BLaER1 treated with 17β-estradiol and CSF1 and Interleukin-3, amounts not matched to agents 10 nM and 100 nM (cell line): ENCODE measurements at regions not wholly inside any gene's neighbourhood (a gene's known extent, or its start where the extent isn't known, plus 50 kb on each side); places are given as distances from the start of the nearest gene placed in this dataset.

Experiments used
- H3K27ac ChIP-seq, 11 experiments: shearing (Covaris generic); formaldehyde crosslinking; 2 replicates each; pipeline ENCODE4 v1.8.1; 2022
- H3K27me3 ChIP-seq, 11 experiments: shearing (Covaris generic); formaldehyde crosslinking; 2 replicates each; pipeline ENCODE4 v1.8.1; 2022
- H3K36me3 ChIP-seq, 11 experiments: shearing (Covaris generic); formaldehyde crosslinking; 2 replicates each; pipeline ENCODE4 v1.8.1; 2022
- H3K4me1 ChIP-seq, 10 experiments: shearing (Covaris generic); formaldehyde crosslinking; 2 replicates each; pipeline ENCODE4 v1.8.1; 2022
- H3K4me2 ChIP-seq, 11 experiments: shearing (Covaris generic); formaldehyde crosslinking; 2 replicates each; pipeline ENCODE4 v1.8.1; 2022
- H3K4me3 ChIP-seq, 10 experiments: shearing (Covaris generic); formaldehyde crosslinking; 2 replicates each; pipeline ENCODE4 v1.8.1; 2022
- H3K9ac ChIP-seq, 11 experiments: shearing (Covaris generic); formaldehyde crosslinking; 2 replicates each; pipeline ENCODE4 v1.8.1; 2022
- H3K9me3 ChIP-seq, 11 experiments: shearing (Covaris generic); formaldehyde crosslinking; replicated peaks in 1 of 11; 2 replicates each; pipeline ENCODE4 v1.8.1; 2022
- H4K20me1 ChIP-seq, 11 experiments: shearing (Covaris generic); formaldehyde crosslinking; 2 replicates each; pipeline ENCODE4 v1.8.1; 2022
- Cebpa-rat ChIP-seq, 11 experiments: shearing (Covaris generic); IDR thresholded peaks; 2 replicates each; pipeline ENCODE4 v1.8.1; 2022

GRCh38 chr4:165784672-165785071 is 88.4 kb upstream of the TLL1 start:
- H3K4me3 ChIP-seq = no peak overlapping the region
- H3K4me2 ChIP-seq = no peak overlapping the region
- no peak overlapping the region for H3K9ac ChIP-seq
- H4K20me1 ChIP-seq = no peaks in the 10 kb centered on the region
- no peaks in the 10 kb centered on the region for H3K36me3 ChIP-seq
- no peaks in the 10 kb centered on the region for H3K9me3 ChIP-seq
- no peaks in the 10 kb centered on the region for H3K4me1 ChIP-seq
- no peak overlapping the region for H3K27ac ChIP-seq
- TF ChIP-seq Cebpa-rat (IDR thresholded peaks at IDR 0.05) = no peak
- H3K27me3 ChIP-seq = no peaks in the 10 kb centered on the region

DNA sequence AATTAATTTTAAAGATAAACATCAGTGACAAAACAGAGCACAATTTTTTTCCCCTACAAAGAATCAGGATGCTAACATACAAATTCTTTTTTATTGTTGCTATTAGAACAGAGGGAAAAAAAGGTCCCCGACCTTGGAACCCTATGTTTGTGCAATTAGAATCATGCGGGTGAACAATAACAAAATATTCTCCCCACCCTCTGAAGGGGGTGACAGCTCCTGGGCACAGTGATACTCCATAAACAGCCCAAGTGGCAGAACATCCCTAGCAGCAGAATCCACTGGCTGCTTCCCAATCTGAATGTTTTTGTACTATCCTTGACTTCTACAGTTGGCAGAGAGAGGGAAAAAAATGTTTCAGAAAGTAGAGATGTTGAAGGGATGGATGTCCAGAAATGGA is 87.7 kb upstream of the TLL1 start:
- Histone ChIP-seq H3K4me1 (no peaks in the 10 kb centered on the region), H3K4me3 (no peak overlapping the region), H3K27me3 (no peaks in the 10 kb centered on the region), H3K36me3 (no peaks in the 10 kb centered on the region), H3K9me3 (no peaks in the 10 kb centered on the region), H3K9ac (no peak overlapping the region), H3K27ac (no peak overlapping the region), H3K4me2 (no peak overlapping the region), H4K20me1 (no peaks in the 10 kb centered on the region)
- no peak for TF ChIP-seq Cebpa-rat (IDR thresholded peaks at IDR 0.05)

DNA sequence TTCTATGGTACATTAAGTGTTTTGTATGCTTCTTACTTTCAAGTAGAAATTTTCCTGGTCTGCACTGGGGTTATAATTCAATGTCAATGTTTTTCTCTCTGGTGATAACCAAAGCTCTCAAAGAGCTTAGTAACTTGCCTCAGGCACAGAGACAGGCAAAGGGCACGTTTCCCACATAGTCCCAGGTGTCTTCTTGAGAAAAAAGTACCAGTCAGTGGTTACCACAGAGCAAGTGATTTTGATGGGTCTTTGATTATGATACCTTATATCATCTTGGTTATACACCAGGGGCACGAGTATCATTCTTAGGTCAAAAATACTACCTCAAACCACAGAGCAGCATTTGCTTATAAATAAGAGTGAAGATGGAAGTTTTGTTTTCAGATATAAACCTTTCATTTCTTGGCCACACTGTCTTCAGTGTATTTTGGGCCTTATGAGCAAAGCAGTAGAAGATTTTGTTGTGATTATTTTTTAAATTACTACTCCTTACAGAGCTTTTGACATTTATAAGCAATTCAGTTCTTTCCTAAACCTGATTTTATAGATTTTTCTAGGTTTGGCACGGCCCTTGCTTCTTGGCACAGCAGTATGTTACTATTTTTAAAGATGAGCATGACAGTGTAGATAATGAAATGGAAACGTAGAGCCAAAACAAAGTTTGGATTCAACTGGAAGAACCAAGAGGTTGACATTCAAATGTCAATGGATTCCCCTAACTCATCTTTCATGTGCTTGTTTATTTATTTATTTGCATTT is 85.3 kb upstream of the TLL1 start:
- no peaks in the 10 kb centered on the region for H3K27me3 ChIP-seq
- H3K4me2 ChIP-seq = no peak overlapping the region
- H3K4me1 ChIP-seq = no peaks in the 10 kb centered on the region
- H3K9me3 ChIP-seq = no peaks in the 10 kb centered on the region
- H3K4me3 ChIP-seq = no peak overlapping the region
- H3K36me3 ChIP-seq = no peaks in the 10 kb centered on the region
- TF ChIP-seq Cebpa-rat (IDR thresholded peaks at IDR 0.05) = no peak
- no peaks in the 10 kb centered on the region for H4K20me1 ChIP-seq
- no peak overlapping the region for H3K9ac ChIP-seq
- no peak overlapping the region for H3K27ac ChIP-seq

DNA sequence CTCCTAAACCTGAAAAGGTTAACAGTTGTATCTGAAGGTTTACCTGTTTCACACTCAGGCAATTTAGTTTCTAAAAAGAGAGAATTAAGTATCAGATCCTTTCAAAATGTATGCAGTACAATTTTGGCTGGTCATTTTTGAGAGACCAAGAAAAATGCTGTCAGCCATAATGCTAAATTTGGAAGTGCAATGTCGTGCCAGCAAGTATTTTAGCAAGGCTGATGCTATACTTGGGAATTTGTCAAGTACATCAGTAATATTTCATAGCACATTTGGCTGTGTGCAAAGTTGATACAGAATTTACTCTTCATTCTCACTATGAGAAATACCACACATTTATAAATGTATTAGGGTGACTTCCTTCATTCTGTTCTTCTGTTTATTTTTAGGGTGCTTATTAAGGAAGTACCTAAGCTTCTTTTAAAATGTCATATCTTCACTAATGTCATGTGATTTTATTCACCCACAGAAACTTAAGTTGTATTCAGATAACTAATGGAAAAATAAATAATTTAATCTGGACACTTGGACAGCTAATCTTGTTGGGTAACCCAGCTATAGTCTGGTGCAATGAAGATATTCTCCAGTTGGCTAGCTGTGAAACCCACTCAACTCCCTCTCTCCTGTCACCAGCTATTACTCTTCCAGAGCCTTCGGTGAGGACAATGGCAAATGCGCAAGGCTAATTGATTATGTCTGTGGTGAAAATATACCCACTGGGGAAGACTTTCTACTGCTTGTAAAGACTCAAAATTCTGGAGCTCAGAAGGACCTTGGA is 84.2 kb upstream of the TLL1 start:
- Histone ChIP-seq H3K36me3 (no peaks in the 10 kb centered on the region), H3K27me3 (no peaks in the 10 kb centered on the region), H3K9ac (no peak overlapping the region), H3K4me1 (no peaks in the 10 kb centered on the region), H3K4me3 (no peak overlapping the region), H3K4me2 (no peak overlapping the region), H3K27ac (no peak overlapping the region), H4K20me1 (no peaks in the 10 kb centered on the region), H3K9me3 (no peaks in the 10 kb centered on the region)
- no peak for TF ChIP-seq Cebpa-rat (IDR thresholded peaks at IDR 0.05)

DNA sequence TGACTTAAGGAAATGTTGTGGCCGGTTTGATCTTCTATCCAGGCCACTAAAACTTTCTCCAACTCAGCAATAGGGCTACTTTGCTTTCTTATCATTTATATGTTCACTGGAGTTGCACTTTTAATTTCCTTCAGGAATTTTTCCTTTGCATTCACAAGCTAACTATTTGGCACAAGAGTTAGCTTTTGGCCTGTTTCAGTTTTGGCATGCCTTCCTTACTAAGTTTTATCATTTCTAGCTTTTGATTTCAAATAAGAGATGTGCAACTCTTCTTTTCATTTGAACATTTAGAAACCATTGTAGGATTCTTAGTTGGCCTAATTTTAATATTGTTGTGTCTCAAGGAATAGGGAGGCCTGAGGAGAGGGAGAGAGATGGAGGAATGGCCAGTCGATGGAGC is 79.8 kb upstream of the TLL1 start:
- no peak overlapping the region for H3K4me2 ChIP-seq
- no peaks in the 10 kb centered on the region for H3K9me3 ChIP-seq
- H3K9ac ChIP-seq = no peak overlapping the region
- H3K36me3 ChIP-seq = no peaks in the 10 kb centered on the region
- H3K4me3 ChIP-seq = no peak overlapping the region
- no peaks in the 10 kb centered on the region for H3K4me1 ChIP-seq
- TF ChIP-seq Cebpa-rat (IDR thresholded peaks at IDR 0.05) = no peak
- no peaks in the 10 kb centered on the region for H3K27me3 ChIP-seq
- H4K20me1 ChIP-seq = no peaks in the 10 kb centered on the region
- no peak overlapping the region for H3K27ac ChIP-seq

DNA sequence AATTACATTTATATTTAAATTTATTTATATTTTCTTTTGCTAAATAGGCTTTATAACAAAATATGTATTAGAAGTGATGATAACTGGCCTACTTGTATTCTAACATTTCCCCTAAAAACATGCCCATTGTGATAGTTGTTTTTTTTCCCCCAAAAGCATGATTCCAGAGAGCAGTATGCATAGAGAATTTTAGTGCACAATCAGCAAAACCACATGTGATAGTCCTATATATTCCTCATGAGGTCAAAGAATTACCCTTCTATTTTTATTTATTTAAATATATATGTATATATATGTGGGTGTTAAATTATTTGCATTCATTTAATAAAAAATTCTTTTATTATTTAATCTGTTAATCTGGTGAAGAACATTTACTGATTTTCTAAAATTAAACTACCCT is 78.2 kb upstream of the TLL1 start:
- no peaks in the 10 kb centered on the region for H3K4me1 ChIP-seq
- H3K4me2 ChIP-seq = no peak overlapping the region
- H3K27me3 ChIP-seq = no peaks in the 10 kb centered on the region
- peaks cover 0 to 14% (median 10%) of the 10 kb centered on the region in 11 experiments; a peak in 13 of 22 replicates for H3K9me3 ChIP-seq
- no peak overlapping the region for H3K4me3 ChIP-seq
- no peak overlapping the region for H3K9ac ChIP-seq
- H3K27ac ChIP-seq = no peak overlapping the region
- H3K36me3 ChIP-seq = no peaks in the 10 kb centered on the region
- no peak for TF ChIP-seq Cebpa-rat (IDR thresholded peaks at IDR 0.05)
- no peaks in the 10 kb centered on the region for H4K20me1 ChIP-seq

DNA sequence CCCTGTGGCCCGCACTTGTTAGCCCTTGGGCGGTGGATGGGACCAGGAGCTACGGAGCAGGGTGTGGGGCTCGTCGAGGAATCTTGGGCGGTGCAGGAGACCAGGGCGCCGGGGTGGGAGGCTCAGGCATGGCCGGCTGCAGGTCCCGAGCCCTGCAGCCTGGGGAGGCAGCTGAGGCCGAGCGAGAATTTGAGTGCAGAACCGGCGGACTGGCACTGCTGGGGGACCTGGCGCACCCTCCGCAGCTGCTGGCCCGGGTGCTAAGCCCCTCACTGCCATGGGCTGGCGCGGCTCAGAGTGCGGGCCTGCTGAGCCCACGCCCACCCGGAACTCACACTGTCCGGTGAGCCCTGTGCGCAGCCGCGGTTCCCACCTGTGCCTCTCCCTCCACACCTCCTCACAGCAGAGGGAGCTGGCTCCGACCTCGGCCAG is 73.6 kb upstream of the TLL1 start:
- Histone ChIP-seq H3K4me3 (no peak overlapping the region), H3K9ac (no peak overlapping the region), H3K9me3 (peaks cover 0 to 14% (median 10%) of the 10 kb centered on the region in 11 experiments; a peak in 13 of 22 replicates), H3K27me3 (no peaks in the 10 kb centered on the region), H3K4me2 (no peak overlapping the region), H3K36me3 (no peaks in the 10 kb centered on the region), H4K20me1 (no peaks in the 10 kb centered on the region), H3K4me1 (no peaks in the 10 kb centered on the region), H3K27ac (no peak overlapping the region)
- no peak for TF ChIP-seq Cebpa-rat (IDR thresholded peaks at IDR 0.05)

DNA sequence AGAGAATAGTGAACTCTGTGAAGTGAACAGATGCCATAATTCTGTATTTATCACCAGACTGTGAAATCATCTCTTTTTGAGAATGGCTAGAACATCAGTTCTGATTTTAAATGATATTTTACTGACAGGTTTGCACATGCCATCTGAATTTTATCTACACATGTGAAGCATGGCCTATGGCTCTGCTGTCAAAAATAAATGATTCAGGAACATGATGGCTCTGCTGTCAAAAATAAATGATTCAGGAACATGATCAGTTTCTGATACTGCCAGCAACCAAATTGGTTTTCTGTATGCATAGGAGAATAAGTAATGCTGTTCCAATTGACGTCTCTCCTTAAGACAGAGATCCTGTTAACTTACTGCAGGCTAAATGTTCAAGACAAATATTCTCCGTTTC is 70.6 kb upstream of the TLL1 start:
- Histone ChIP-seq H3K4me1 (no peaks in the 10 kb centered on the region), H3K27me3 (no peaks in the 10 kb centered on the region), H3K4me2 (no peak overlapping the region), H3K27ac (no peak overlapping the region), H3K9me3 (peaks cover 0 to 14% (median 10%) of the 10 kb centered on the region in 11 experiments; a peak in 13 of 22 replicates), H3K9ac (no peak overlapping the region), H3K36me3 (no peaks in the 10 kb centered on the region), H3K4me3 (no peak overlapping the region), H4K20me1 (no peaks in the 10 kb centered on the region)
- TF ChIP-seq Cebpa-rat (IDR thresholded peaks at IDR 0.05) = no peak

DNA sequence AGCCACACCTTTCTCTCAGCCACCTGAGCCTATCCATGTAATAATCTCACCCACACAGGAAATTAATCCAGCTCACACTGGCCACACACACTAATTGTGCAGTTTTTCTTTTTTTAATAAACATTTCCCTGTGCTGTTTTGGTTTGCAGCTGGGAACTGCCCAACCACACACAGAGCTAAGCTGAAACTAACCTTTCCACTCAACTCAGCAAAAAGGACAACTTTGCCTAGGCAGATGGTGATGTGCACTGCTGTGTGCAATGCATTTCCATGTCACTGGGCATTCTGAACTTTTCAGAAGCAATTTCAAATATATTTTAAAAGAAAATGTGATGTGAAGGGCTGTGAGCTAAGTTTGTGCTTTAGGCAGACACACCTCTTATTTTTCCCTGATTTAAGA is 70.0 kb upstream of the TLL1 start:
- no peak overlapping the region for H3K27ac ChIP-seq
- no peaks in the 10 kb centered on the region for H3K4me1 ChIP-seq
- H4K20me1 ChIP-seq = no peaks in the 10 kb centered on the region
- no peak for TF ChIP-seq Cebpa-rat (IDR thresholded peaks at IDR 0.05)
- no peak overlapping the region for H3K4me2 ChIP-seq
- H3K27me3 ChIP-seq = no peaks in the 10 kb centered on the region
- no peak overlapping the region for H3K9ac ChIP-seq
- no peak overlapping the region for H3K4me3 ChIP-seq
- H3K36me3 ChIP-seq = no peaks in the 10 kb centered on the region
- H3K9me3 ChIP-seq = peaks cover 0 to 14% (median 10%) of the 10 kb centered on the region in 11 experiments; a peak in 13 of 22 replicates

GRCh38 chr4:165805406-165805805 is 67.6 kb upstream of the TLL1 start:
- no peak for TF ChIP-seq Cebpa-rat (IDR thresholded peaks at IDR 0.05)
- H3K9me3 ChIP-seq = no peaks in the 10 kb centered on the region
- no peaks in the 10 kb centered on the region for H3K27me3 ChIP-seq
- H4K20me1 ChIP-seq = no peaks in the 10 kb centered on the region
- H3K27ac ChIP-seq = no peak overlapping the region
- H3K4me3 ChIP-seq = no peak overlapping the region
- H3K36me3 ChIP-seq = no peaks in the 10 kb centered on the region
- H3K9ac ChIP-seq = no peak overlapping the region
- no peaks in the 10 kb centered on the region for H3K4me1 ChIP-seq
- H3K4me2 ChIP-seq = no peak overlapping the region
